ENCODE measurements at regions not wholly inside any gene's neighbourhood (a gene's known extent, or its start where the extent isn't known, plus 50 kb on each side); places are given as distances from the start of the nearest gene placed in this dataset.

DNA sequence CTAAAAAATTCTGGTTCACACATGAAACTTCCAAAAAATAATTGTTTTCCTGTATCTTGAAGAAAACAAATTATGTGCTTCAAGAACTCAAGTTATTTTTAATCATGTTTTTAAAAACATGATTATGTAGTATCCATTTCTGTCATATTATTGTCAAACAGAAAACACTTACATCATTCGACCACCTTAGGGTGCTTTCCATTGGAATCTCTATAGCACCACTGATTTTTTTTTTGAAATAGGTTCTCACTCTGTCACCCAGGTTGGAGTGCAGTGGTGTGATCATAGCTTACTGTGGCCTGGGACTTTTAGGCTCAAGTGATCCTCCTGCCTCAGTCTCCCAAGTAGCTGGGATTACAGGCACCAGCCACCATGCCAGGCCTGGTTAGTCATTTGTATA is 457.3 kb downstream of the SI start:
- no peaks in the 10 kb centered on the region for H3K36me3 ChIP-seq (ENCODE audit: insufficient read depth)
- no peak overlapping the region for H3K27ac ChIP-seq
- no peaks in the 10 kb centered on the region for H4K20me1 ChIP-seq (ENCODE audit: insufficient read depth)
- H3K4me2 ChIP-seq = no peak overlapping the region
- H2AFZ ChIP-seq (ENCODE audit: low read depth) = no peak overlapping the region
- no peak overlapping the region for H3K4me3 ChIP-seq (IDR thresholded peaks at IDR 0.05; ENCODE audit: insufficient read depth, low read depth, low read length)
- H3K4me1 ChIP-seq (ENCODE audit: low read depth, poor library complexity, severe bottlenecking) = no peaks in the 10 kb centered on the region
- H3K79me2 ChIP-seq (ENCODE audit: insufficient read depth, low read depth) = no peaks in the 10 kb centered on the region
- H3K27me3 ChIP-seq (ENCODE audit: insufficient read depth, low read depth) = no peaks in the 10 kb centered on the region
- TF ChIP-seq, protein P1, sequence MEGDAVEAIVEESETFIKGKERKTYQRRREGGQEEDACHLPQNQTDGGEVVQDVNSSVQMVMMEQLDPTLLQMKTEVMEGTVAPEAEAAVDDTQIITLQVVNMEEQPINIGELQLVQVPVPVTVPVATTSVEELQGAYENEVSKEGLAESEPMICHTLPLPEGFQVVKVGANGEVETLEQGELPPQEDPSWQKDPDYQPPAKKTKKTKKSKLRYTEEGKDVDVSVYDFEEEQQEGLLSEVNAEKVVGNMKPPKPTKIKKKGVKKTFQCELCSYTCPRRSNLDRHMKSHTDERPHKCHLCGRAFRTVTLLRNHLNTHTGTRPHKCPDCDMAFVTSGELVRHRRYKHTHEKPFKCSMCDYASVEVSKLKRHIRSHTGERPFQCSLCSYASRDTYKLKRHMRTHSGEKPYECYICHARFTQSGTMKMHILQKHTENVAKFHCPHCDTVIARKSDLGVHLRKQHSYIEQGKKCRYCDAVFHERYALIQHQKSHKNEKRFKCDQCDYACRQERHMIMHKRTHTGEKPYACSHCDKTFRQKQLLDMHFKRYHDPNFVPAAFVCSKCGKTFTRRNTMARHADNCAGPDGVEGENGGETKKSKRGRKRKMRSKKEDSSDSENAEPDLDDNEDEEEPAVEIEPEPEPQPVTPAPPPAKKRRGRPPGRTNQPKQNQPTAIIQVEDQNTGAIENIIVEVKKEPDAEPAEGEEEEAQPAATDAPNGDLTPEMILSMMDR (conservative IDR thresholded peaks at IDR 0.05; ENCODE audit: low read depth, low read length) = no peak
- H3K9ac ChIP-seq = no peak overlapping the region

GRCh38 chr3:164620423-164620822 is 457.9 kb downstream of the SI start:
- Histone ChIP-seq H3K79me2 (ENCODE audit: insufficient read depth, low read depth) (no peaks in the 10 kb centered on the region), H3K9ac (no peak overlapping the region), H3K27me3 (ENCODE audit: insufficient read depth, low read depth) (no peaks in the 10 kb centered on the region), H3K4me1 (ENCODE audit: low read depth, poor library complexity, severe bottlenecking) (no peaks in the 10 kb centered on the region), H3K36me3 (ENCODE audit: insufficient read depth) (no peaks in the 10 kb centered on the region), H3K4me3 (IDR thresholded peaks at IDR 0.05; ENCODE audit: insufficient read depth, low read depth, low read length) (no peak overlapping the region), H3K27ac (no peak overlapping the region), H3K4me2 (no peak overlapping the region), H4K20me1 (ENCODE audit: insufficient read depth) (no peaks in the 10 kb centered on the region), H2AFZ (ENCODE audit: low read depth) (no peak overlapping the region)
- TF ChIP-seq, protein P1 (conservative IDR thresholded peaks at IDR 0.05; ENCODE audit: low read depth, low read length) = no peak

- H3K9ac ChIP-seq = peak overlapping the region; percentile 26; the same call in 1 of the 2 replicates
- H3K79me2 ChIP-seq (ENCODE audit: insufficient read depth, low read depth) = no peaks in the 10 kb centered on the region
- peak overlapping the region; percentile 46 for H3K4me2 ChIP-seq
- peak overlapping the region; percentile 47 for H2AFZ ChIP-seq (ENCODE audit: low read depth)
- H3K4me1 ChIP-seq (ENCODE audit: low read depth, poor library complexity, severe bottlenecking) = peaks cover 62% of the 10 kb centered on the region
- TF ChIP-seq, protein P1 (conservative IDR thresholded peaks at IDR 0.05; ENCODE audit: low read depth, low read length) = no peak
- no peaks in the 10 kb centered on the region for H3K27me3 ChIP-seq (ENCODE audit: insufficient read depth, low read depth)
- H3K36me3 ChIP-seq (ENCODE audit: insufficient read depth) = no peaks in the 10 kb centered on the region
- H4K20me1 ChIP-seq (ENCODE audit: insufficient read depth) = no peaks in the 10 kb centered on the region
- H3K27ac ChIP-seq = peak overlapping the region; percentile 41; the same call in 1 of the 2 replicates
- no peak overlapping the region for H3K4me3 ChIP-seq (IDR thresholded peaks at IDR 0.05; ENCODE audit: insufficient read depth, low read depth, low read length)
Observed at GRCh38 chr3:164612751-164613150, 465.5 kb downstream of the SI start.

DNA sequence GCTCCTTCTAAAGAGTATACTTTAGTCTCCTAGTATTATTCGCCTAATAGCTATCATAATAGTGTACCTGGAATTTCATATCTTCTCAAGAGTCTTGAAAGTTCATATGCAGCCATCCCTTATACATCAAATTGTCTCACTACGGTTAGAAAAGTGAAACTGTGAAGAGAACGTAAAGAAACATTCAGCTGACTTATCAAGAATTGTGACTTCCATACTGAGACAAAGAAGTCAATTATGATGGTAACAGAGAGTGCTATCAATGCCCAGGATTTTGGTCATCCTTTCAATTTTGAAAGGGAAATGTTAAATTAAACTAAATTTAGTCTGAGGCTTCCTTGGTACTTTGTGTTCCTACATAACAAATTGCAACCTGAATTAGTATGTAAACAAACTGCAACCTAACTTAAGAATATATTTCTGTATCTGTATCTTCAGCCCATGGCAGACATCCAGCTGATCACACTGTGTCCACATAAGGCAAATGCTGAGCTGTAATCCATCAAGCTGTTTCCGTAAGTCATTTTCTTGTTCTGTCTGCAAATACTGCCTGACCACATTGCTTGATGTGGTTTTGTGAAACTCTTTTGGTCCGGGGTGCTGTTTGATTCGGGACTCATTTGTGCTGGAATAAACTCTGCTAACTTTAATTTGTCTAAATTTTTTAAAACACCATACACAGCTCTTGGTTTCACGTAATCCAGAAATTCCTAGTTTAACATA is 469.6 kb downstream of the SI start:
- H3K4me3 ChIP-seq (IDR thresholded peaks at IDR 0.05; ENCODE audit: insufficient read depth, low read depth, low read length) = peak overlapping the region; percentile 68
- peak overlapping the region; percentile 32 for H3K27ac ChIP-seq
- no peaks in the 10 kb centered on the region for H4K20me1 ChIP-seq (ENCODE audit: insufficient read depth)
- H3K4me2 ChIP-seq = peak overlapping the region; percentile 81
- H3K27me3 ChIP-seq (ENCODE audit: insufficient read depth, low read depth) = no peaks in the 10 kb centered on the region
- H3K4me1 ChIP-seq (ENCODE audit: low read depth, poor library complexity, severe bottlenecking) = peaks cover 59% of the 10 kb centered on the region
- TF ChIP-seq, protein P1 (conservative IDR thresholded peaks at IDR 0.05; ENCODE audit: low read depth, low read length) = no peak
- peak overlapping the region; percentile 27; the same call in 1 of the 2 replicates for H2AFZ ChIP-seq (ENCODE audit: low read depth)
- no peaks in the 10 kb centered on the region for H3K36me3 ChIP-seq (ENCODE audit: insufficient read depth)
- peak overlapping the region; percentile 7; the same call in 1 of the 2 replicates for H3K9ac ChIP-seq
- no peaks in the 10 kb centered on the region for H3K79me2 ChIP-seq (ENCODE audit: insufficient read depth, low read depth)

Data from KMS-11 (cell line).